GM23338 (cell line): ENCODE measurements at regions not wholly inside any gene's neighbourhood (a gene's known extent, or its start where the extent isn't known, plus 50 kb on each side); places are given as distances from the start of the nearest gene placed in this dataset.

Experiments used
- ATAC-seq: fragments of 200-7000 bp; cut with Tn5 transposase; 3 replicates; pipeline ENCODE4 v1.9.1; 2020
- DNase-seq: peaks from one replicate; pipeline ENCODE4 v3.0.0-alpha.2; 2015; ENCODE audit warnings: low spot score
- H2AFZ ChIP-seq: fragments of 200-600 bp; sonication (generic); 2 replicates; pipeline ENCODE4 v1.8.0; 2016; ENCODE audit warnings: antibody characterized with exemption, mild to moderate bottlenecking, moderate library complexity
- H3F3A ChIP-seq: fragments of 200-600 bp; sonication (generic); replicated peaks from 2 replicates; pipeline ENCODE4 v1.8.0; 2017; ENCODE audit warnings: antibody characterized with exemption, mixed run types, low read depth
- H3K27ac ChIP-seq: fragments of 200-600 bp; sonication (generic); 2 replicates; pipeline ENCODE4 v1.6.1; 2016; ENCODE audit warnings: low read depth
- H3K27me3 ChIP-seq: fragments of 200-600 bp; sonication (generic); 2 replicates; pipeline ENCODE4 v1.8.0; 2016; ENCODE audit warnings: mild to moderate bottlenecking, mixed run types, moderate library complexity; ENCODE audit not compliant: insufficient read depth
- H3K36me3 ChIP-seq: fragments of 200-600 bp; sonication (generic); 2 replicates; pipeline ENCODE4 v1.8.0; 2016; ENCODE audit warnings: mild to moderate bottlenecking; ENCODE audit not compliant: insufficient read depth
- H3K4me1 ChIP-seq: fragments of 200-600 bp; sonication (generic); 2 replicates; pipeline ENCODE4 v1.8.0; 2016; ENCODE audit warnings: mild to moderate bottlenecking, moderate library complexity; ENCODE audit not compliant: insufficient read depth
- H3K4me2 ChIP-seq: fragments of 200-600 bp; sonication (generic); 2 replicates; pipeline ENCODE4 v1.7.1; 2017; ENCODE audit warnings: mixed run types
- H3K4me3 ChIP-seq: fragments of 200-600 bp; sonication (generic); 2 replicates; pipeline ENCODE4 v1.6.1; 2016; ENCODE audit warnings: mixed run types
- H3K79me2 ChIP-seq: fragments of 200-600 bp; sonication (generic); replicated peaks from 2 replicates; pipeline ENCODE4 v1.8.0; 2017; ENCODE audit warnings: mild to moderate bottlenecking; ENCODE audit not compliant: insufficient read depth
- H3K9me2 ChIP-seq: fragments of 200-600 bp; sonication (generic); 2 replicates; pipeline ENCODE4 v1.8.0; 2017; ENCODE audit not compliant: insufficient read depth
- H4K20me1 ChIP-seq: fragments of 200-600 bp; sonication (generic); replicated peaks from 2 replicates; pipeline ENCODE4 v1.8.0; 2017; ENCODE audit warnings: mild to moderate bottlenecking; ENCODE audit not compliant: insufficient read depth
- H3K27ac Mint-ChIP-seq: 2 replicates; pipeline ENCODE4 v1.8.0; 2020; ENCODE audit warnings: inconsistent platforms, mild to moderate bottlenecking, moderate library complexity, mixed read lengths
- H3K27me3 Mint-ChIP-seq: 3 replicates; pipeline ENCODE4 v1.8.0; 2022; ENCODE audit warnings: low read depth, mild to moderate bottlenecking, moderate library complexity, mixed read lengths, inconsistent platforms; ENCODE audit not compliant: insufficient read depth, poor library complexity
- H3K36me3 Mint-ChIP-seq: 3 replicates; pipeline ENCODE4 v1.8.0; 2021; ENCODE audit warnings: low read depth, mild to moderate bottlenecking, inconsistent platforms, moderate library complexity, mixed read lengths
- H3K4me1 Mint-ChIP-seq: 3 replicates; pipeline ENCODE4 v1.8.0; 2020; ENCODE audit warnings: mild to moderate bottlenecking, inconsistent platforms, mixed read lengths
- H3K4me3 Mint-ChIP-seq: 3 replicates; pipeline ENCODE4 v1.8.0; 2021; ENCODE audit warnings: moderate library complexity, mild to moderate bottlenecking, inconsistent platforms, mixed read lengths
- H3K9me3 Mint-ChIP-seq: 3 replicates; pipeline ENCODE4 v1.8.0; 2020; ENCODE audit warnings: moderate library complexity, mild to moderate bottlenecking, inconsistent platforms, mixed read lengths
- CREB1 ChIP-seq: fragments of 250-450 bp; sonication (Bioruptor Pico); IDR thresholded peaks from 2 replicates; pipeline ENCODE4 v1.5.0; 2020; ENCODE audit warnings: low read depth, mild to moderate bottlenecking, moderate library complexity
- CTCF ChIP-seq, 2 experiments: fragments of 200-600 bp in 1 of 2; sonication (generic) in 1 of 2; conservative IDR thresholded peaks; 2 replicates each; pipeline versions ENCODE4 v1.5.1 to v1.6.1; 2016 to 2017; ENCODE audit warnings: antibody characterized with exemption in 2 of 2, low read depth in 2 of 2, mild to moderate bottlenecking in 2 of 2, moderate library complexity in 1 of 2
- ETS1 ChIP-seq: IDR thresholded peaks from 2 replicates; pipeline ENCODE4 v1.6.1; 2016; ENCODE audit warnings: antibody characterized with exemption
- EZH2 ChIP-seq: fragments of 200-600 bp; sonication (generic); IDR thresholded peaks from one replicate; pipeline ENCODE4 v1.8.0; 2017; ENCODE audit warnings: antibody characterized with exemption, mild to moderate bottlenecking, low read depth; ENCODE audit not compliant: unreplicated experiment
- EZH2phosphoT487 ChIP-seq: fragments of 200-600 bp; sonication (generic); IDR thresholded peaks from one replicate; pipeline ENCODE4 v1.8.1; 2018; ENCODE audit warnings: antibody characterized with exemption; ENCODE audit not compliant: unreplicated experiment
- JUNB ChIP-seq: IDR thresholded peaks from one replicate; pipeline ENCODE4 v1.6.1; 2016; ENCODE audit warnings: antibody characterized with exemption; ENCODE audit not compliant: unreplicated experiment
- NANOG ChIP-seq: IDR thresholded peaks from 2 replicates; pipeline ENCODE4 v1.6.1; 2016; ENCODE audit warnings: antibody characterized with exemption, borderline replicate concordance
- POLR2AphosphoS5 ChIP-seq: IDR thresholded peaks from 2 replicates; pipeline ENCODE4 v1.6.1; 2016; ENCODE audit warnings: antibody characterized with exemption, low read depth
- REST ChIP-seq: IDR thresholded peaks from one replicate; pipeline ENCODE4 v1.6.1; 2018; ENCODE audit warnings: antibody characterized with exemption; ENCODE audit not compliant: unreplicated experiment
- STAT1 ChIP-seq: IDR thresholded peaks from one replicate; pipeline ENCODE4 v1.6.1; 2016; ENCODE audit warnings: antibody characterized with exemption; ENCODE audit not compliant: unreplicated experiment
- ZNF114 ChIP-seq: fragments of 250-450 bp; sonication (Bioruptor Pico); IDR thresholded peaks from 2 replicates; pipeline ENCODE4 v1.5.0; 2020; ENCODE audit warnings: mild to moderate bottlenecking, moderate library complexity
- ZNF331 ChIP-seq: fragments of 250-450 bp; sonication (Bioruptor Pico); IDR thresholded peaks from 2 replicates; pipeline ENCODE4 v1.5.0; 2020; ENCODE audit warnings: low read depth, mild to moderate bottlenecking, moderate library complexity
- ZNF462 ChIP-seq: fragments of 250-450 bp; sonication (Bioruptor Pico); IDR thresholded peaks from 2 replicates; pipeline ENCODE4 v1.5.0; 2020; ENCODE audit warnings: mild to moderate bottlenecking, moderate library complexity

GRCh38 chr2:150335596-150335995, 151.9 kb downstream of the RND3 start:
- Histone ChIP-seq H3K79me2 (no peaks in the 10 kb centered on the region), H3F3A (no peaks in the 10 kb centered on the region), H3K4me1 (peaks cover 3% of the 10 kb centered on the region; the same call in 1 of the 2 replicates), H3K4me3 (no peak overlapping the region), H3K4me2 (no peak overlapping the region), H3K27me3 (no peaks in the 10 kb centered on the region), H3K9me2 (peaks cover 26% of the 10 kb centered on the region), H3K36me3 (no peaks in the 10 kb centered on the region), H4K20me1 (no peaks in the 10 kb centered on the region), H3K27ac (no peak overlapping the region), H2AFZ (no peak overlapping the region)
- Mint-ChIP-seq H3K27ac (no peak overlapping the region), H3K4me1 (peaks cover 11% of the 10 kb centered on the region), H3K4me3 (no peak overlapping the region), H3K27me3 (peaks cover 1% of the 10 kb centered on the region), H3K36me3 (no peaks in the 10 kb centered on the region), H3K9me3 (peaks cover 5% of the 10 kb centered on the region; the same call in 2 of the 3 replicates)
- DNase-seq (no peak), ATAC-seq (no peak)
- TF ChIP-seq EZH2 = no peak
- no peak for TF ChIP-seq EZH2phosphoT487
- no peak for TF ChIP-seq ZNF114 (CRISPR knock-in tag)
- no peak for TF ChIP-seq JUNB
- no peak for TF ChIP-seq STAT1
- TF ChIP-seq CREB1 (CRISPR knock-in tag) = no peak
- TF ChIP-seq NANOG = no peak
- TF ChIP-seq ZNF331 (CRISPR knock-in tag) = no peak
- TF ChIP-seq ZNF462 (CRISPR knock-in tag) = no peak
- no peak for TF ChIP-seq ETS1
- no peak for TF ChIP-seq CTCF (conservative IDR thresholded peaks at IDR 0.05; ENCODE audit: low read depth in 2 of 2)
- TF ChIP-seq POLR2AphosphoS5 = no peak
- no peak for TF ChIP-seq REST
